ENCODE measurements at regions not wholly inside any gene's neighbourhood (a gene's known extent, or its start where the extent isn't known, plus 50 kb on each side); places are given as distances from the start of the nearest gene placed in this dataset.

DNA sequence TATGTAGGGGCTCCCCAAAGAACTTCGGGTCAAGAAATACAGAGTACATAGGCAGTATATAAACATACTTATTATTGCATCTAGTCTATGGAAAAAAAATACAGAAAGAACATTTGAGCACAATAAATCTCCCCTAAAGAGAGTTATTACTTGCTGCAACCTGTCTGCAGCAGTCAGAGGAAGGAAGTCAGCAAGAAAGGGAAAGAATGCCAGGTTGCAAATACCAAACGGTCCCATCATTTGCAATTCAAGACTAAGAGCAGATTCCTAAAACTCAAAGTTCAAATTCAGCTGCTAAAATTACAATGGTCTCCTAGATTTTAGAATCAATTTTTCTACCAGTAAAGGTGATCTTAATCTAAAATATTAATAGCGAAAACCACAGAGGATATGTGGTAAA is 236.2 kb upstream of the NUDT6 start:
- Histone ChIP-seq H3K4me1 (ENCODE audit: control extremely low read depth in 1 of 4, control insufficient read depth in 4 of 4, insufficient read depth in 4 of 4, low read length in 3 of 4) (peaks cover 3 to 18% (median 11%) of the 10 kb centered on the region in 4 experiments), H3K9me3 (ENCODE audit: control extremely low read depth in 1 of 5, control insufficient read depth in 4 of 5, insufficient read depth in 2 of 5, low read depth in 1 of 5, low read length in 4 of 5) (peaks cover 0 to 3% (median 0%) of the 10 kb centered on the region in 5 experiments), H3K36me3 (ENCODE audit: control insufficient read depth in 4 of 4, insufficient read depth in 4 of 4, low read length in 3 of 4) (no peaks in the 10 kb centered on the region), H3K27ac (ENCODE audit: insufficient read depth in 1 of 2, low read depth in 1 of 2, low read length in 2 of 2, poor library complexity in 1 of 2, severe bottlenecking in 2 of 2) (peak overlapping the region in 1 of 2 experiments; percentile 34), H3K4me3 (ENCODE audit: control insufficient read depth in 1 of 7, extremely low read depth in 1 of 7, insufficient read depth in 4 of 7, low read depth in 2 of 7, low read length in 6 of 7) (peak overlapping the region in 2 of 7 experiments; percentile 8 to 23), H3K27me3 (replicated peaks in 2 of 5; ENCODE audit: control insufficient read depth in 4 of 5, insufficient read depth in 5 of 5, low read length in 4 of 5) (no peaks in the 10 kb centered on the region)
- POLR2A ChIA-PET, result no interaction called here
- peak in 2 of 3 donors; percentile 21 to 45 for DNase-seq
- no CpG with 5 or more reads among the region's 3 CpGs for WGBS (ENCODE audit: insufficient coverage)
- CTCF ChIA-PET, result interaction anchor here (1.2 kb wide), 1 partner anchor 9 kb away, joined by 4 read pairs; no protein-coding TSS in a partner anchor

DNA sequence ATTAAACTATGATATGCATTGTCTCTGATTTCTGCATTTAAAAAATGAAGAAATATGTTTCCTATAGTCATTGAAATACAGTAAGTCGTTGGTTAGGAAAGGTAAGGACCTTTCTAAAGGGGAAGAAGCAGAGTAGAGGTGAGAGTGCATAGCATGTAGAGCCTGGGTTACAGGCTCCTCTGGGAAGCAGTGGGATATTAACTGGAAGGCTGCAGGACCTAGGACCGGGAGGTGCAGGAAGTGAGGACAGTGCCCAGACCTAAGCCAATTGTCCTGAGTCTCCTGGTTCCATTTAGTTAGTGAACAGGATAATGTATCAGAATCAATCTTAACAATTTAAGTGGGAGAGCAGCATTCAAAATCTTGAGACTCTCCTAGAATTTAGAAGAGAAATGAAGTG is 237.1 kb upstream of the NUDT6 start:
- H3K27ac ChIP-seq (ENCODE audit: insufficient read depth in 1 of 2, low read depth in 1 of 2, low read length in 2 of 2, poor library complexity in 1 of 2, severe bottlenecking in 2 of 2), result no peak overlapping the region
- WGBS (ENCODE audit: insufficient coverage), result 64% methylated on average over 1 of the region's 2 CpGs
- ChIA-PET POLR2A (no interaction called here), CTCF (no interaction called here)
- H3K27me3 ChIP-seq (replicated peaks in 2 of 5; ENCODE audit: control insufficient read depth in 4 of 5, insufficient read depth in 5 of 5, low read length in 4 of 5), result no peaks in the 10 kb centered on the region
- H3K4me3 ChIP-seq (ENCODE audit: control insufficient read depth in 1 of 7, extremely low read depth in 1 of 7, insufficient read depth in 4 of 7, low read depth in 2 of 7, low read length in 6 of 7), result no peak overlapping the region
- H3K36me3 ChIP-seq (ENCODE audit: control insufficient read depth in 4 of 4, insufficient read depth in 4 of 4, low read length in 3 of 4), result no peaks in the 10 kb centered on the region
- no peak for DNase-seq
- H3K4me1 ChIP-seq (ENCODE audit: control extremely low read depth in 1 of 4, control insufficient read depth in 4 of 4, insufficient read depth in 4 of 4, low read length in 3 of 4), result peaks cover 3 to 18% (median 11%) of the 10 kb centered on the region in 4 experiments
- peaks cover 0 to 3% (median 0%) of the 10 kb centered on the region in 5 experiments for H3K9me3 ChIP-seq (ENCODE audit: control extremely low read depth in 1 of 5, control insufficient read depth in 4 of 5, insufficient read depth in 2 of 5, low read depth in 1 of 5, low read length in 4 of 5)

DNA sequence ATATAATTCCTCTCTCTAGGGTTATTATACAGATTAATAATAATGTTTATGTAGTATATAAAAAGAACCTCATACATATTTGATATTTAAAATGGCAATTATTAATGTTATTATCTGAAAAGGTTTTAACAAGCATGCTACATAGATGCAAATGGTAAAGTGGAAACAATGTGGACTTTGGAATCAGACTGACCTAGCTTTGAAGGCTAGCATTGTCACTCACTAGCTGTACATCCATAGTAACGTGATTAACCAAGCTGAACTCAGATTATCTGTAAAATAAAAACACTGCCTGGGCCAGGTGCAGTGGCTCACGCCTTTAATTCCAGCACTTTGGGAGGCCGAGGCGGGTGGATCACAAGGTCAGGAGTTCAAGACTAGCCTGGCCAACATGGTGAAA is 233.7 kb upstream of the SPRY1 start:
- Histone ChIP-seq H3K27ac (ENCODE audit: insufficient read depth in 1 of 2, low read depth in 1 of 2, low read length in 2 of 2, poor library complexity in 1 of 2, severe bottlenecking in 2 of 2) (no peak overlapping the region), H3K4me3 (ENCODE audit: control insufficient read depth in 1 of 7, extremely low read depth in 1 of 7, insufficient read depth in 4 of 7, low read depth in 2 of 7, low read length in 6 of 7) (no peak overlapping the region), H3K9me3 (ENCODE audit: control extremely low read depth in 1 of 5, control insufficient read depth in 4 of 5, insufficient read depth in 2 of 5, low read depth in 1 of 5, low read length in 4 of 5) (peaks cover 0 to 3% (median 0%) of the 10 kb centered on the region in 5 experiments), H3K27me3 (replicated peaks in 2 of 5; ENCODE audit: control insufficient read depth in 4 of 5, insufficient read depth in 5 of 5, low read length in 4 of 5) (no peaks in the 10 kb centered on the region), H3K4me1 (ENCODE audit: control extremely low read depth in 1 of 4, control insufficient read depth in 4 of 4, insufficient read depth in 4 of 4, low read length in 3 of 4) (peaks cover 5 to 18% (median 10%) of the 10 kb centered on the region in 4 experiments), H3K36me3 (ENCODE audit: control insufficient read depth in 4 of 4, insufficient read depth in 4 of 4, low read length in 3 of 4) (peaks cover 0 to 5% (median 0%) of the 10 kb centered on the region in 4 experiments)
- DNase-seq, result no peak
- 89% methylated on average over 1 of the region's 4 CpGs for WGBS (ENCODE audit: insufficient coverage)
- ChIA-PET POLR2A (no interaction called here), CTCF (no interaction called here)

DNA sequence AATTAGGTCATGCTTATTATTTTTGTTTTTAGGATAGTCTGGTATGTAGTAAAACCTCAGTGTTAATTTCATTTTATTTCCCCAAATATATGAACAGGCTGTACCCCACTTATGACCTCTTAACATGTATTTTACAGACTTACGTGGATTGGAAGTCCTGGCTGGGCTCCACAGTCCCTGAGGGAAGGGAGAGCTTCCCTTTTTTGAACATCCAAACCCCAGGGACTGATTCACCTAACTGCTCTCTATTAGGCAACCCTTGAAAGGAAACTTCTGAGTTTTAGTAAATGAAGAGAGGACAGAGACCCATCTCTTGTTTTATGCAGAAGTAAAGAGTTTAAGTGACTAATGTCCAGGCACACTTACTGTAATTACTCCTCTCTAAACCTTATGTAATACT is 233.1 kb upstream of the SPRY1 start:
- Histone ChIP-seq H3K4me1 (ENCODE audit: control extremely low read depth in 1 of 4, control insufficient read depth in 4 of 4, insufficient read depth in 4 of 4, low read length in 3 of 4) (peaks cover 3 to 14% (median 8%) of the 10 kb centered on the region in 4 experiments), H3K27me3 (replicated peaks in 2 of 5; ENCODE audit: control insufficient read depth in 4 of 5, insufficient read depth in 5 of 5, low read length in 4 of 5) (no peaks in the 10 kb centered on the region), H3K4me3 (ENCODE audit: control insufficient read depth in 1 of 7, extremely low read depth in 1 of 7, insufficient read depth in 4 of 7, low read depth in 2 of 7, low read length in 6 of 7) (no peak overlapping the region), H3K36me3 (ENCODE audit: control insufficient read depth in 4 of 4, insufficient read depth in 4 of 4, low read length in 3 of 4) (peaks cover 0 to 5% (median 0%) of the 10 kb centered on the region in 4 experiments), H3K27ac (ENCODE audit: insufficient read depth in 1 of 2, low read depth in 1 of 2, low read length in 2 of 2, poor library complexity in 1 of 2, severe bottlenecking in 2 of 2) (no peak overlapping the region), H3K9me3 (ENCODE audit: control extremely low read depth in 1 of 5, control insufficient read depth in 4 of 5, insufficient read depth in 2 of 5, low read depth in 1 of 5, low read length in 4 of 5) (peaks cover 0 to 3% (median 0%) of the 10 kb centered on the region in 5 experiments)
- 50% methylated on average over 1 of the region's 1 CpG for whole genome bisulfite sequencing (ENCODE audit: insufficient coverage)
- CTCF ChIA-PET, result no interaction called here
- DNase-seq, result peak in 2 of 3 donors; percentile 27 to 37
- POLR2A ChIA-PET, result no interaction called here

DNA sequence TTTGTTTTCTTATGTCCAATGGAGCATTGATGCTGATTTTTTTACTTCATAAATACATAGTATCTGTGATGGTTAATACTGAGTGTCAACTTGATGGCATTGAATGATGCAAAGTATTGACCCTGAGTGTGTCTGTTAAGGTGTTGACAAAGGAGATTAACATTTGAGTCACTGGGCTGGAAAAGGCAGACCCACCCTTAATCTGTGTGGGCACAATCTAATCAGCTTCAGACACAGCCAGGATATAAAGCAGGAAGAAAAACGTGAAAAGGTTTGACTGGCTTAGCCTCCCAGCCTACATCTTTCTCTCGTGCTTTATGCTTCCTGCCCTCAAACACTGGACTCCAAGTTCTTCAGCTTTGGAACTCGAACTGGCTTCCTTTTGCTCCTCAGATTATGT is 230.6 kb upstream of the SPRY1 start:
- Histone ChIP-seq H3K36me3 (ENCODE audit: control insufficient read depth in 4 of 4, insufficient read depth in 4 of 4, low read length in 3 of 4) (peaks cover 0 to 5% (median 0%) of the 10 kb centered on the region in 4 experiments), H3K27ac (ENCODE audit: insufficient read depth in 1 of 2, low read depth in 1 of 2, low read length in 2 of 2, poor library complexity in 1 of 2, severe bottlenecking in 2 of 2) (no peak overlapping the region), H3K9me3 (ENCODE audit: control extremely low read depth in 1 of 5, control insufficient read depth in 4 of 5, insufficient read depth in 2 of 5, low read depth in 1 of 5, low read length in 4 of 5) (peaks cover 0 to 3% (median 0%) of the 10 kb centered on the region in 5 experiments), H3K4me3 (ENCODE audit: control insufficient read depth in 1 of 7, extremely low read depth in 1 of 7, insufficient read depth in 4 of 7, low read depth in 2 of 7, low read length in 6 of 7) (no peak overlapping the region), H3K27me3 (replicated peaks in 2 of 5; ENCODE audit: control insufficient read depth in 4 of 5, insufficient read depth in 5 of 5, low read length in 4 of 5) (no peaks in the 10 kb centered on the region), H3K4me1 (ENCODE audit: control extremely low read depth in 1 of 4, control insufficient read depth in 4 of 4, insufficient read depth in 4 of 4, low read length in 3 of 4) (peaks cover 0 to 4% (median 2%) of the 10 kb centered on the region in 4 experiments)
- ChIA-PET POLR2A (no interaction called here), CTCF (interaction anchor here (1.4 kb wide), 1 partner anchor 22 kb away, joined by 3 read pairs; no protein-coding TSS in a partner anchor)
- WGBS (ENCODE audit: insufficient coverage), result 93% methylated on average over 2 of the region's 3 CpGs
- no peak for DNase-seq

DNA sequence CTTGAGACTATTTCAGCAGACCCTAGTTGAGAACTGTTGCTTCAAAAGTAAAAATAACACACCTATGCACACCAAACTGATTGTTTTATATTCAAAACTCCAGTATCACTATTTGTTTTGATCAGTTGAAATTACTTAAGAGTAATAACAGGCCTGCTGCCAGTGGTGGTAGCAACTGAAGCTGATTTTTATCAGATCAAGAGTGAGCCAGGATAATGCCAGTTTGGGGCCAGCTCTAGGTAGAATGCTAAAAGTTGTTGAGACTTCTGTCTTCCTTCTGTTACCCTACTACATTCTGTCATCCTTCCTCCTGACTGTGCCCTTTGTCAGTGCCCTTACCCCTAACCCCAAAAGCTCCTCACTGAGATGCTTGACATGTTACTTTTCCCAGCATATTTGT is 228.7 kb upstream of the SPRY1 start:
- CTCF ChIA-PET, result no interaction called here

DNA sequence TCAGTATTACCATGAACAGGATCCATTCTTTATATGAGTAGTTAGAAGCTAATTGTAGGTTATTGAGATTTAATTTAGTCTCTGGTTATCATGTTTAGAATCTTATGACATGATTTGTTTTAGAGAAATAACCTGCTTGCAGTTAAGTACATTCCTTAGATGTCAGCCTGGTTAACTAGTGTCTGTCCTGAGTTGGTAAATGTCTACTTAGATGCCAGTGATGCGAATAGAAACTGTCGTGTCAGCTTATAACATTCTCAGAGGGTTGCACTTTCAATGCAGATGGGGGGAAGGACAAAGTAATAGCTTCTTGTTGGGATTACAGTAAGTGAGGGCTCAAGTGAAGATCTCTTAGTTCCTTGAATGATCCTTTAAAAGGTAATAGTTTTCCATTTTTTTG is 227.8 kb upstream of the SPRY1 start:
- Histone ChIP-seq H3K4me3 (ENCODE audit: control insufficient read depth in 1 of 7, extremely low read depth in 1 of 7, insufficient read depth in 4 of 7, low read depth in 2 of 7, low read length in 6 of 7) (no peak overlapping the region), H3K4me1 (ENCODE audit: control extremely low read depth in 1 of 4, control insufficient read depth in 4 of 4, insufficient read depth in 4 of 4, low read length in 3 of 4) (peaks cover 0 to 4% (median 2%) of the 10 kb centered on the region in 4 experiments), H3K27me3 (replicated peaks in 2 of 5; ENCODE audit: control insufficient read depth in 4 of 5, insufficient read depth in 5 of 5, low read length in 4 of 5) (no peaks in the 10 kb centered on the region), H3K9me3 (ENCODE audit: control extremely low read depth in 1 of 5, control insufficient read depth in 4 of 5, insufficient read depth in 2 of 5, low read depth in 1 of 5, low read length in 4 of 5) (peaks cover 0 to 3% (median 0%) of the 10 kb centered on the region in 5 experiments), H3K36me3 (ENCODE audit: control insufficient read depth in 4 of 4, insufficient read depth in 4 of 4, low read length in 3 of 4) (peaks cover 0 to 5% (median 0%) of the 10 kb centered on the region in 4 experiments), H3K27ac (ENCODE audit: insufficient read depth in 1 of 2, low read depth in 1 of 2, low read length in 2 of 2, poor library complexity in 1 of 2, severe bottlenecking in 2 of 2) (no peak overlapping the region)
- 94% methylated on average over 2 of the region's 2 CpGs for WGBS (ENCODE audit: insufficient coverage)
- DNase-seq, result no peak
- POLR2A ChIA-PET, result no interaction called here
- CTCF ChIA-PET, result no interaction called here

More for the DNA sequence above, 228.7 kb upstream of the SPRY1 start:
- Histone ChIP-seq H3K27ac (ENCODE audit: insufficient read depth in 1 of 2, low read depth in 1 of 2, low read length in 2 of 2, poor library complexity in 1 of 2, severe bottlenecking in 2 of 2) (no peak overlapping the region), H3K36me3 (ENCODE audit: control insufficient read depth in 4 of 4, insufficient read depth in 4 of 4, low read length in 3 of 4) (peaks cover 0 to 5% (median 0%) of the 10 kb centered on the region in 4 experiments), H3K4me1 (ENCODE audit: control extremely low read depth in 1 of 4, control insufficient read depth in 4 of 4, insufficient read depth in 4 of 4, low read length in 3 of 4) (peaks cover 0 to 4% (median 2%) of the 10 kb centered on the region in 4 experiments), H3K27me3 (replicated peaks in 2 of 5; ENCODE audit: control insufficient read depth in 4 of 5, insufficient read depth in 5 of 5, low read length in 4 of 5) (no peaks in the 10 kb centered on the region), H3K4me3 (ENCODE audit: control insufficient read depth in 1 of 7, extremely low read depth in 1 of 7, insufficient read depth in 4 of 7, low read depth in 2 of 7, low read length in 6 of 7) (no peak overlapping the region), H3K9me3 (ENCODE audit: control extremely low read depth in 1 of 5, control insufficient read depth in 4 of 5, insufficient read depth in 2 of 5, low read depth in 1 of 5, low read length in 4 of 5) (peaks cover 0 to 1% (median 0%) of the 10 kb centered on the region in 5 experiments)
- DNase-seq, result no peak
- POLR2A ChIA-PET, result no interaction called here

All from common myeloid progenitor, CD34-positive (primary cell).